Stimulated activated naive CD8-positive, alpha-beta T cell treated with anti-CD3 and anti-CD28 coated beads, Interleukin-15, Interleukin-2, amounts not matched to agents 100 ng/mL and 50 ng/mL, for 24 hours (primary cell): ENCODE measurements at regions not wholly inside any gene's neighbourhood (a gene's known extent, or its start where the extent isn't known, plus 50 kb on each side); places are given as distances from the start of the nearest gene placed in this dataset.

Source experiments
- H3K27ac Mint-ChIP-seq: one replicate; pipeline ENCODE4 v1.8.0; 2021; ENCODE audit warnings: mild to moderate bottlenecking, mixed read lengths
- H3K27me3 Mint-ChIP-seq: one replicate; pipeline ENCODE4 v1.8.0; 2021; ENCODE audit warnings: mixed read lengths
- H3K36me3 Mint-ChIP-seq: one replicate; pipeline ENCODE4 v1.8.0; 2021; ENCODE audit warnings: low read depth, mixed read lengths
- H3K4me1 Mint-ChIP-seq: one replicate; pipeline ENCODE4 v1.8.0; 2021; ENCODE audit warnings: low read depth, mixed read lengths
- H3K4me3 Mint-ChIP-seq: one replicate; pipeline ENCODE4 v1.8.0; 2021; ENCODE audit warnings: mild to moderate bottlenecking, mixed read lengths
- H3K9me3 Mint-ChIP-seq: one replicate; pipeline ENCODE4 v1.8.0; 2021; ENCODE audit warnings: mixed read lengths

DNA sequence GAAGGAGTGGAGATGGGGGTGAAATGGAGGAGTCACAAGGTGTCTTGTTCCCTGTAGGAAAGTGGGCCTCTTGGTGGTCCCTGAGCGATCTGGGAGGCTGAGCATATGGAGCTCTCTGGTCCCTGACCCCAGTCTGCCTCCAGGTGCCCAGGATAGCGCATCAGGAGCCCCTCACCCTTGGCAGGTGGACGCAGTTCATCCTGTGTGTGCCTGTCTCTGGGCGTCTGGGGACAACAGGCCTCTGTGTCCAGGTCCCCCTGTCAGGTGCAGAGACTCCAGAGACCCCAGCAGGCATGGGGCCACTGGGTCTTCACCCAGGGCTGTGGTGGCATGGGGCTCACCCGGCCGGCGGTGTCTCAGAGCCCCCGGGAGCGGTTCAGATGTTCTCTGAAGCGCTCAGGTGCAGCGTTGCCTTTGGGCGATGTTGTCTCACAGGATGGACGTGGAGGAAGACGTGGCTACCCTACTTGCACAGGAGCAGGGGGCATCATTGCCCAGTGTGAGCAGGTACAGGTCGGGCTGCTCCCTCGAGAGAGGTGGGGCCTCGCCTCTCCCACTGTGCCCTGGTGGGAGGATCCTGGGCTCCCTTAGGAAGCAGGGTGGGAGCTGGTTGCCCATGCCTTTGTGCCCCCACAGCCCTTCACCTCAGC lies 58.1 kb upstream of the TPM4 start:
- Mint-ChIP-seq H3K9me3 (no peaks in the 10 kb centered on the region), H3K27ac (no peak overlapping the region), H3K4me1 (no peaks in the 10 kb centered on the region), H3K36me3 (no peaks in the 10 kb centered on the region), H3K4me3 (no peak overlapping the region), H3K27me3 (no peaks in the 10 kb centered on the region)

DNA sequence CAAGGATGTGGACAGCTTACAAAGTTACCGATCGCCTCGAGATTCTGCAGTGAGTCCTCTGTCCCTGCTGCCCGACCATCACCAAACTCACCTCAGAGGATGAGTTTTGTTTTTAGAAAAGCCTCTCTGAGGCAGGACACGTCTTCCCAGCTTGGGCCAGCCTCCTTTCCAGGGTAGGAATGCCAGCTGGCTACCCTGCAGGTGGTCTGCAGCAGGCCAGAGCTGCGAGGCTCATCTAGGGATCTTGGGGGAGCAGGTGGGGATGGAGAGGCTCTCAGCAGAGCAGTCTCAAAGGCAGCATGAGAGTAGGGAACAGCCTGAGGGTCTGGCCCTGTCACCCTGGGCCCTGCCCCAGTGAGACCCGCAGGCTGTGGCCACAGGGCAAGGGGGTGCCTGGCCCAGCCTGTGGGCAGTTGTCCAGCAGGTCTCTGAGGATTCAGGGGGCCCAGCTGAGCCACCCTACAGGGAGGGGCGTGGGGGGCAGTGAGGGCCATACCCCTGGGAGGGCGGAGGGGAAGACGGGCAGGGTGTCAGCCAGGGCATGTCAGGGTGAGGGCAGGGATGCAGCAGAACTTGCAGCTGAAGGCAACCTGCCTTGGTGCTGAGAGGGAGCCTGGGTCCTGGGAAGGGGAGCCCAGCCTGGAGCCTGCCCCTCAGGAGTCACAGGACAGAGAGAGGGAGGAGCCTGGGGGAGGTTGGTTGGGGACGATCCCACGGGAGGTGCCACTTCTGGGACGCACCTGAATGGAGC lies 57.3 kb upstream of the TPM4 start:
- no peaks in the 10 kb centered on the region for H3K4me1 Mint-ChIP-seq
- H3K27me3 Mint-ChIP-seq = no peaks in the 10 kb centered on the region
- no peaks in the 10 kb centered on the region for H3K9me3 Mint-ChIP-seq
- H3K36me3 Mint-ChIP-seq = no peaks in the 10 kb centered on the region
- no peak overlapping the region for H3K4me3 Mint-ChIP-seq
- no peak overlapping the region for H3K27ac Mint-ChIP-seq

DNA sequence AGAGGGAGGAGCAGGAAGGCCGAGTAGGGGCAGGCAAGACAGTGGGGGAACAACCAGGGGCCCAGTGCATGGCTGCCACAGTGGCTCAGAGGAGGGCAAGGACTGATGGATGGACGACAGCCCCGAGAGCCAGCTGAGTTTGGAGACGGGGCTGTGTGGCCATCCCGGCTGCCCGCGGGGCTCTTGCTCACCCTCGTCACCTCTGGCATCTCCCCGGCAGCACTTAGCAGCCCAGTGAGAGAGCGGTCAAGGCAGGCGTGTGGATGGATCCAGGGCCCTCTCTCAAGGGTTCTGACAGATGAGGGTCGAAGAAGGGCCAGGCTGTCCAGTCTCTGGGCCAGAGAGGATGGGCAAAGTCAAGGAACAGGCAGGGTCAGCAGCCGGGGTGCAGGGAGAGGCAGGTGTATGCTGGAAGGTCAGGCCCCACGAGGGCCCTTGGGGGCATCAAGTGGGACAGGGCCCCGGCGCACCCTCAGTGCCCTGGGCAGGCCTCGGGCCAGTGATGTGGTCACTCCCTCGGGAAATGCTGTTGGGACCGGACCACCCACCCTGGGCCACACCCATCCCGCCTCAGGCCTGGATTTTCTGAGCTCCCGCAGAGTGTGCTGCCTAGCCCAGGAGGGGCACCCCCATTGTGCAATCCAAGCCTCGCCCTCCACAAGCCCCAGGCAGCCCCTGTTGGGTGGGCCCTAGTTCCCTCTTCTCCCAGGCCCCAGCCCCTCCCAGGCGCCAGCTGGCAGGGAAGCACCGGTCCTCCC lies 56.4 kb upstream of the TPM4 start:
- H3K9me3 Mint-ChIP-seq = no peaks in the 10 kb centered on the region
- H3K4me1 Mint-ChIP-seq = no peaks in the 10 kb centered on the region
- no peak overlapping the region for H3K4me3 Mint-ChIP-seq
- H3K36me3 Mint-ChIP-seq = no peaks in the 10 kb centered on the region
- no peak overlapping the region for H3K27ac Mint-ChIP-seq
- H3K27me3 Mint-ChIP-seq = no peaks in the 10 kb centered on the region

DNA sequence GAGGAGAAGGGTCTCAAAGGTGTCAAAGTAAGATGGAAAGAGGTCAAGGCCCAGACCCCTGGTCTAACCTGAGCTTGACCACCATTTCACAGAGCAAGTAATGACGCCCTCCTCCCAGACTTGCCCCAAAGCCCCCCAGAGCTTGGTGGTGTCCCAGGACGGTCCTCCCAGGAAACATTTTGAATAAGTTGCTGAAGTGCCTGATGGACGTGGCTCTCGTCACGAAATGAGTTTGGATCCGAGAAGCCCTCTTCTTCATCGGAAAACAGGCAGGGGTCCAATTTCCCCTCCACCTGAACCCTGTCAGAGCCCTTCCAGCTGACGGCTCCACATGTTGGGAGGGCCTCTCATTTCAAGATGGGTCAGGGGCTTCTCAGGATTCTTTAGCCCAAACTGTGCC lies 54.5 kb upstream of the TPM4 start:
- no peaks in the 10 kb centered on the region for H3K36me3 Mint-ChIP-seq
- H3K4me3 Mint-ChIP-seq = no peak overlapping the region
- H3K27ac Mint-ChIP-seq = no peak overlapping the region
- no peaks in the 10 kb centered on the region for H3K9me3 Mint-ChIP-seq
- peaks cover 1% of the 10 kb centered on the region for H3K4me1 Mint-ChIP-seq
- no peaks in the 10 kb centered on the region for H3K27me3 Mint-ChIP-seq

DNA sequence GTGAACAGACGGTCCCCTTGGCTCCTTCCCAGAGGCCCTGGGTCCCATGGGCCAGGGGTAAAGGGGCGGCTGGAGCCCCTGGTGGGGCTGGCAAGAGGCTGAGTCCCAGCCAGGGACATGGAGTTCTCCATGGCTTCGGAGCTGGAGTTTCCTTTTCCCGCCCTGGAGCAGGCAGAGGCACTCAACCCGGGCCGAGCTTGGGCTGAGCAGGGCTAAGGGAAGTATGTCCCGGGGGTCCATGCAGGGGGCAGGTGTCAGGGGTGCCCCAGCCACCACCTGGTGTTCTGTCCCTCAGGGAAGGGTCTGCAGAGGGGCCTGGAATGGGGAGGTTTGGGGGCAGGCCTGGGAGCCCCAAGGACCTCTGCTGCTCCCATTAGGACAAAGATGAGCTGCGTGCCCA lies 54.0 kb upstream of the TPM4 start:
- H3K4me3 Mint-ChIP-seq = no peak overlapping the region
- H3K9me3 Mint-ChIP-seq = no peaks in the 10 kb centered on the region

DNA sequence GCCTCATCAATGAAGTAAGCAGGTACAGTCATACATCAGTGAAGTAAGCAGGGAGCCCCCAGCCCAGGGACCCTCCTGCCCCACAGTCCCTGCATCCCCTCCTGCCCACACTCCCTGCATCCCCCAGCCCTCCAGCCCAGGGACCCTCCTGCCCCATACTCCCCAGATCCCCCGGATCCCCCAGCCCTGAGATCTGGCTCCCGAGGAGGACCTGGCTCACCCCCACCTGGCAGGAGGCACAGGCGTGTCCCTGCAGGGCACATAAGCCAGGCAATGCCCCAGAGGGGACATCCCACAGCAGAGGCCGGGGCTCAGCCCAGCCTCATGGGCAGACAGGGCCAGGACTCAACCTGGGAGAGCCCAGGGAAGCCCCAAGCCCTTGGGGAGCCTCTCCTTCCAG lies 53.6 kb upstream of the TPM4 start:
- Mint-ChIP-seq H3K9me3 (no peaks in the 10 kb centered on the region), H3K4me3 (no peak overlapping the region), H3K36me3 (no peaks in the 10 kb centered on the region), H3K27me3 (no peaks in the 10 kb centered on the region), H3K27ac (no peak overlapping the region), H3K4me1 (peaks cover 10% of the 10 kb centered on the region)

More for the DNA sequence above, 54.0 kb upstream of the TPM4 start:
- Mint-ChIP-seq H3K36me3 (no peaks in the 10 kb centered on the region), H3K4me1 (peaks cover 6% of the 10 kb centered on the region), H3K27me3 (no peaks in the 10 kb centered on the region), H3K27ac (no peak overlapping the region)

DNA sequence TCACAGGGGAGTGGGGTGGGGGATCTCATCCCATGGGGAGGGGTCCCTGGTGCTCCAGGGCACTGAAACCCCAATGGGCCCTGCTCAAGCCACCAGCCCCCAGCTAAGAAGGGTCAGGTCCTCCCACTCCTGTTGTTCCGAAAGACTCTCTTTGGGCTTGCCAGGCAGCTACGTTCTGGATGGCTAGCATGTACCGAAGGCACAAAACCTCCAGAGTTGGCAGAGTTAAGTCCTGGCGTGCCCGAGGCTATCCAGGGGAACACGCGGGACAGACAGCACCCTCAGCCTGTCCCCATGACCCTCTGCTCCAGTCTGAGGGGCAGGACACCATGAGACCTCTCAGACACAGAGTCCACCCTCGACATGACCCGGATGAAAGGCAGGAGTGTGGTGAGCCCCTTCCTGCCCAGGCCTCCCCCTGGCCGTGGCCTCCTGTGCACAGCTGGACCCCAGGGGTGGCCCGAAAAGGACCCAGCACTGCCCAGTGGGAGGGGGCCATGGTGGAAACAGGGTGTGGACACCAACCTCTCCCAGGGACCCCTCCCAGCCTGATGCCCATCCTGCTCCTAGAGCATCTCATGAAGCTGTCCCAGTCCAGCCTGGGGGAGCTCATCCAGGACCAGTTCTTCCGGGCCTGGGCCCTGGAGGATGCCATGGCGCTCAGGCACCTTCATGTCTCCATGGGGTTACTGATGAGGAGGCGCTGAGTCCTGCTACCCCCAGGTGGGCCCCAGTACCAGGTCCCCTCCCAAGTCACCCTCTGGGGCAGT lies 53.0 kb upstream of the TPM4 start:
- Mint-ChIP-seq H3K27ac (no peak overlapping the region), H3K9me3 (no peaks in the 10 kb centered on the region), H3K4me1 (peaks cover 11% of the 10 kb centered on the region), H3K36me3 (no peaks in the 10 kb centered on the region), H3K27me3 (no peaks in the 10 kb centered on the region), H3K4me3 (no peak overlapping the region)

DNA sequence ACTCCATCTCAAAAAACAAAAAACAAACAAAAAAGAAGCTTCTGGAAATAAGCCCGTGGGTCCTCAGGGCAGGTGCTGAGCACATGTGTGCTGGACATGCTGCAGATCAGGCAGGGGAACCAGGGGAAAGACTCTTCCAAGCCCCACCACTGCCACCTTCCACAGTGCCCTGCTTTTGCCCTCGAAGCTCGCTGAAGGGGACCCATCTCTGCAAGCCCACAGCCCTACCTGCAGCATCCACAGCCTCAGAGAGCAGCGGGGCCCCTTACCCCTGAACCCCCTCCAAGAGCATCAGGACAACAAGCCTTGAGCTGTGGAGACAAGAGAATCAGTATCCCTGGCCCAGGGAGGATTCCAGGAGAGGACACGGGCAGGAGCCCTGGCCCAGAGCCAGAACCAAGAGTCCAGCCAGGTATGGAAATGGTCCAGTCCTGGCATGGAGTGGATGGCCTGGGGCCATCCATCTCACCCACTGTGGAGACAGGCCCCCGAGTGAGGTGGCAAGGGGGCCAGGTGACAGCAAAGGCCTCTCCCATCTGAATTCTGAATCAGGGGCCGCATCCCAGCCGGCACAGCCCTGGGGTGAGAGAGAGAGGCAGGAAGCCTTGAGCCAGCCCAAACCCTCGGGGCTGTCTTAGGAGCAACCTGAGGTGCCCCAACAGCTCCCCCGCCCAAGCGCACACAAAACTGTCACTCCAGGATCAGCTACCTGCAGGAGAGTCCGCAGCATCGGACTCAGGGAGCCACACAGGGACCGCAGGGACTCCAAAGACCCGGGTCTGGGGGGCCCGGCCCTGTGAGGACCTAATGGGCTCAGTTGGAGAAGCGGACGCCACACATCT lies 51.8 kb upstream of the TPM4 start:
- Mint-ChIP-seq H3K4me1 (peaks cover 11% of the 10 kb centered on the region), H3K4me3 (no peak overlapping the region), H3K27me3 (no peaks in the 10 kb centered on the region), H3K27ac (no peak overlapping the region), H3K36me3 (no peaks in the 10 kb centered on the region), H3K9me3 (no peaks in the 10 kb centered on the region)

DNA sequence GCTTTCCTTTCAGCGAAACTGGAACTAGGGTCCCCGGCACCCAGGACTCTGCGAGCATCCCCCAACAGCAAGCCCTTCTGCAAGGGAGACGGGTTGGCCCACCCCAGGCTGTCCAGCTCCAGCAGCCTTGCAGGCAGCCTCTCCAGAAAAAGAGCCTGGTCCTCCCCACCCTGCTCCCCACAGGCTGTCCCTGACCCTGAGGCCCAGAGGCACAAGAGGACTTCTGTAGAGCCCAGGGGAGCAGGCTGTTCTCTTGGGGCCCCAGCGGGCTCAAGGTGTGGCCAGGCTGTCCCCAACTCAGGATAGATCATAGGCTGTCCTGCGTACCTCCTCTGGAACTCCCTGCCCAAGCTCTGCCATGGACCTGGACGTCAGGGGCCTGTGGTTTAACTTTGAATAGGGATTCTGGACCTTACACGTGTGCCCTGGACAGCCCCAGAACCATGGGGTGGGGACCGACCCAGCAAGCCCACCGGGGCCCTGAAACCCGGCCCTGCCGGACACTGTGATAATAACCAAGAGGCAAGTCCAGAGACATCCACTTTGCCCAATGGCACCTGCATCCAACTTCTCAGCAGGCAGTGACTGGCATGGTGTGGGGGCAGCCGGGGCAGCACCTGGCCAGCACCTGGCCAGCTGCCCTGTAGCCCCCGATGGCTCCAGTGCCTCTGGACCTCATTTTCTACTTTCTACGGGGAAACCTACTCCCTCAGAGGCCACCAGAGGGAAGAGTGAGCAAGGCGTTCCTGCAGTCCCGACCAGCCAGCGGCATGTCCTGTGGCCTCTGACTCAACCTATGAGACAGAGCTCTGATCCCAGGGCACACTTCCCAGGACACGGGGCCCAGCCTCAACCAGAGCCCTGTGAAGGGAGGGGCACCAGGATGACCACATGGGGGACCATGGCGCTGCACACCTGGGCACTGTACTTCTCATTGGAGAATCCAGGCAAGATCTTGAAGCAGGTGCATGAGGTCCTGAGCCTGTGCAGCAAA lies 50.9 kb upstream of the TPM4 start:
- Mint-ChIP-seq H3K4me3 (no peak overlapping the region), H3K27me3 (no peaks in the 10 kb centered on the region), H3K36me3 (no peaks in the 10 kb centered on the region), H3K27ac (no peak overlapping the region), H3K4me1 (peaks cover 11% of the 10 kb centered on the region), H3K9me3 (no peaks in the 10 kb centered on the region)

DNA sequence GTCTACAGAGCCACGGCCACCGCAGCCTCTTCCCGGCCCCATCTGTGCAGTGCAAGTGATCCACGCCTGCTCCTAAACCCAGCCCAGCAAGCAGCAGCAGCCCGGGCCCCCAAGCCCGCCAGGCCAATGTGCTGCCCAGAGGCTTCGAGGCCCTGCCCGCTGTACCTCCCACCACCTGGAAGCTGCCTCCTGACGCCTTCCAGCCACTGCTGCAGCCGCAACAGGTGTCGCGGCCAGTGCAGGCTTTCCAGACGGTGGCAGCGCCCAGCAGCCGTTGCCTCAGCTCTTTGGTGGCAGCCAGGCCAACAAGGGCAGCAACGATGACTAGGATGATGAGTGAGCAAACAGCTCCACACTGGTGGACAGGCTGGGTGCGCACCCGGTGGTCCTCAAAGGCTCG lies 50.2 kb upstream of the TPM4 start:
- H3K4me3 Mint-ChIP-seq = no peak overlapping the region
- peaks cover 11% of the 10 kb centered on the region for H3K4me1 Mint-ChIP-seq
- H3K36me3 Mint-ChIP-seq = no peaks in the 10 kb centered on the region
- no peaks in the 10 kb centered on the region for H3K27me3 Mint-ChIP-seq
- no peaks in the 10 kb centered on the region for H3K9me3 Mint-ChIP-seq
- H3K27ac Mint-ChIP-seq = no peak overlapping the region
